ENCODE measurements at regions not wholly inside any gene's neighbourhood (a gene's known extent, or its start where the extent isn't known, plus 50 kb on each side); places are given as distances from the start of the nearest gene placed in this dataset.

- no peak overlapping the region for H3K27ac ChIP-seq (replicated peaks)
Observed at GRCh38 chr18:22020867-22021370, 148.5 kb upstream of the GATA6 start.

GRCh38 chr18:22021701-22022100, 147.7 kb upstream of the GATA6 start:
- no peak overlapping the region for H3K4me3 ChIP-seq (replicated peaks; ENCODE audit: insufficient read depth, low read length)
- no peak for DNase-seq (ENCODE audit: low read depth in 1 of 2, low spot score in 1 of 2)
- TF ChIP-seq, protein P1, sequence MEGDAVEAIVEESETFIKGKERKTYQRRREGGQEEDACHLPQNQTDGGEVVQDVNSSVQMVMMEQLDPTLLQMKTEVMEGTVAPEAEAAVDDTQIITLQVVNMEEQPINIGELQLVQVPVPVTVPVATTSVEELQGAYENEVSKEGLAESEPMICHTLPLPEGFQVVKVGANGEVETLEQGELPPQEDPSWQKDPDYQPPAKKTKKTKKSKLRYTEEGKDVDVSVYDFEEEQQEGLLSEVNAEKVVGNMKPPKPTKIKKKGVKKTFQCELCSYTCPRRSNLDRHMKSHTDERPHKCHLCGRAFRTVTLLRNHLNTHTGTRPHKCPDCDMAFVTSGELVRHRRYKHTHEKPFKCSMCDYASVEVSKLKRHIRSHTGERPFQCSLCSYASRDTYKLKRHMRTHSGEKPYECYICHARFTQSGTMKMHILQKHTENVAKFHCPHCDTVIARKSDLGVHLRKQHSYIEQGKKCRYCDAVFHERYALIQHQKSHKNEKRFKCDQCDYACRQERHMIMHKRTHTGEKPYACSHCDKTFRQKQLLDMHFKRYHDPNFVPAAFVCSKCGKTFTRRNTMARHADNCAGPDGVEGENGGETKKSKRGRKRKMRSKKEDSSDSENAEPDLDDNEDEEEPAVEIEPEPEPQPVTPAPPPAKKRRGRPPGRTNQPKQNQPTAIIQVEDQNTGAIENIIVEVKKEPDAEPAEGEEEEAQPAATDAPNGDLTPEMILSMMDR (IDR thresholded peaks at IDR 0.05; ENCODE audit: insufficient read depth, low read length): no peak
- H3K27ac ChIP-seq (replicated peaks): no peak overlapping the region
- no peaks in the 10 kb centered on the region for H3K27me3 ChIP-seq (ENCODE audit: insufficient read depth, poor library complexity, severe bottlenecking)

More at GRCh38 chr18:22020867-22021370, 148.5 kb upstream of the GATA6 start:
- DNase-seq (ENCODE audit: low read depth in 1 of 2, low spot score in 1 of 2): no peak
- TF ChIP-seq, protein P1 (IDR thresholded peaks at IDR 0.05; ENCODE audit: insufficient read depth, low read length): no peak
- TF ChIP-seq GABPA (IDR thresholded peaks at IDR 0.05; ENCODE audit: low read depth) (no peak), SPI1 (IDR thresholded peaks at IDR 0.05; ENCODE audit: borderline replicate concordance, low read depth) (no peak)
- Histone ChIP-seq H3K27me3 (ENCODE audit: insufficient read depth, poor library complexity, severe bottlenecking) (no peaks in the 10 kb centered on the region), H3K4me3 (replicated peaks; ENCODE audit: insufficient read depth, low read length) (no peak overlapping the region)

- no peaks in the 10 kb centered on the region for H3K27me3 ChIP-seq (ENCODE audit: insufficient read depth, poor library complexity, severe bottlenecking)
- no peak overlapping the region for H3K27ac ChIP-seq (replicated peaks)
- no peak for DNase-seq (ENCODE audit: low read depth in 1 of 2, low spot score in 1 of 2)
- no peak overlapping the region for H3K4me3 ChIP-seq (replicated peaks; ENCODE audit: insufficient read depth, low read length)
- TF ChIP-seq POLR2AphosphoS5 (IDR thresholded peaks at IDR 0.05; ENCODE audit: low read depth) (no peak), GABPA (IDR thresholded peaks at IDR 0.05; ENCODE audit: low read depth) (no peak), SPI1 (IDR thresholded peaks at IDR 0.05; ENCODE audit: borderline replicate concordance, low read depth) (no peak)
- TF ChIP-seq, protein P1 (IDR thresholded peaks at IDR 0.05; ENCODE audit: insufficient read depth, low read length): no peak
- TF ChIP-seq, protein P2, sequence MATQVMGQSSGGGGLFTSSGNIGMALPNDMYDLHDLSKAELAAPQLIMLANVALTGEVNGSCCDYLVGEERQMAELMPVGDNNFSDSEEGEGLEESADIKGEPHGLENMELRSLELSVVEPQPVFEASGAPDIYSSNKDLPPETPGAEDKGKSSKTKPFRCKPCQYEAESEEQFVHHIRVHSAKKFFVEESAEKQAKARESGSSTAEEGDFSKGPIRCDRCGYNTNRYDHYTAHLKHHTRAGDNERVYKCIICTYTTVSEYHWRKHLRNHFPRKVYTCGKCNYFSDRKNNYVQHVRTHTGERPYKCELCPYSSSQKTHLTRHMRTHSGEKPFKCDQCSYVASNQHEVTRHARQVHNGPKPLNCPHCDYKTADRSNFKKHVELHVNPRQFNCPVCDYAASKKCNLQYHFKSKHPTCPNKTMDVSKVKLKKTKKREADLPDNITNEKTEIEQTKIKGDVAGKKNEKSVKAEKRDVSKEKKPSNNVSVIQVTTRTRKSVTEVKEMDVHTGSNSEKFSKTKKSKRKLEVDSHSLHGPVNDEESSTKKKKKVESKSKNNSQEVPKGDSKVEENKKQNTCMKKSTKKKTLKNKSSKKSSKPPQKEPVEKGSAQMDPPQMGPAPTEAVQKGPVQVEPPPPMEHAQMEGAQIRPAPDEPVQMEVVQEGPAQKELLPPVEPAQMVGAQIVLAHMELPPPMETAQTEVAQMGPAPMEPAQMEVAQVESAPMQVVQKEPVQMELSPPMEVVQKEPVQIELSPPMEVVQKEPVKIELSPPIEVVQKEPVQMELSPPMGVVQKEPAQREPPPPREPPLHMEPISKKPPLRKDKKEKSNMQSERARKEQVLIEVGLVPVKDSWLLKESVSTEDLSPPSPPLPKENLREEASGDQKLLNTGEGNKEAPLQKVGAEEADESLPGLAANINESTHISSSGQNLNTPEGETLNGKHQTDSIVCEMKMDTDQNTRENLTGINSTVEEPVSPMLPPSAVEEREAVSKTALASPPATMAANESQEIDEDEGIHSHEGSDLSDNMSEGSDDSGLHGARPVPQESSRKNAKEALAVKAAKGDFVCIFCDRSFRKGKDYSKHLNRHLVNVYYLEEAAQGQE (IDR thresholded peaks at IDR 0.05; ENCODE audit: insufficient replicate concordance, low read depth): no peak
Observed at GRCh38 chr18:22024924-22025323, 144.5 kb upstream of the GATA6 start.

- TF ChIP-seq SPI1 (IDR thresholded peaks at IDR 0.05; ENCODE audit: borderline replicate concordance, low read depth) (no peak), GABPA (IDR thresholded peaks at IDR 0.05; ENCODE audit: low read depth) (no peak), POLR2AphosphoS5 (IDR thresholded peaks at IDR 0.05; ENCODE audit: low read depth) (no peak)
- TF ChIP-seq, protein P2 (IDR thresholded peaks at IDR 0.05; ENCODE audit: insufficient replicate concordance, low read depth): no peak
- TF ChIP-seq, protein P1 (IDR thresholded peaks at IDR 0.05; ENCODE audit: insufficient read depth, low read length): no peak
- H3K27ac ChIP-seq (replicated peaks): no peak overlapping the region
- DNase-seq (ENCODE audit: low read depth in 1 of 2, low spot score in 1 of 2): no peak
Observed at GRCh38 chr18:22026362-22026761, 143.0 kb upstream of the GATA6 start.

More at GRCh38 chr18:22026362-22026761, 143.0 kb upstream of the GATA6 start:
- Histone ChIP-seq H3K4me3 (replicated peaks; ENCODE audit: insufficient read depth, low read length) (no peak overlapping the region), H3K27me3 (ENCODE audit: insufficient read depth, poor library complexity, severe bottlenecking) (no peaks in the 10 kb centered on the region)

All from HL-60 (cell line).